ENCODE measurements at regions not wholly inside any gene's neighbourhood (a gene's known extent, or its start where the extent isn't known, plus 50 kb on each side); places are given as distances from the start of the nearest gene placed in this dataset.

DNA sequence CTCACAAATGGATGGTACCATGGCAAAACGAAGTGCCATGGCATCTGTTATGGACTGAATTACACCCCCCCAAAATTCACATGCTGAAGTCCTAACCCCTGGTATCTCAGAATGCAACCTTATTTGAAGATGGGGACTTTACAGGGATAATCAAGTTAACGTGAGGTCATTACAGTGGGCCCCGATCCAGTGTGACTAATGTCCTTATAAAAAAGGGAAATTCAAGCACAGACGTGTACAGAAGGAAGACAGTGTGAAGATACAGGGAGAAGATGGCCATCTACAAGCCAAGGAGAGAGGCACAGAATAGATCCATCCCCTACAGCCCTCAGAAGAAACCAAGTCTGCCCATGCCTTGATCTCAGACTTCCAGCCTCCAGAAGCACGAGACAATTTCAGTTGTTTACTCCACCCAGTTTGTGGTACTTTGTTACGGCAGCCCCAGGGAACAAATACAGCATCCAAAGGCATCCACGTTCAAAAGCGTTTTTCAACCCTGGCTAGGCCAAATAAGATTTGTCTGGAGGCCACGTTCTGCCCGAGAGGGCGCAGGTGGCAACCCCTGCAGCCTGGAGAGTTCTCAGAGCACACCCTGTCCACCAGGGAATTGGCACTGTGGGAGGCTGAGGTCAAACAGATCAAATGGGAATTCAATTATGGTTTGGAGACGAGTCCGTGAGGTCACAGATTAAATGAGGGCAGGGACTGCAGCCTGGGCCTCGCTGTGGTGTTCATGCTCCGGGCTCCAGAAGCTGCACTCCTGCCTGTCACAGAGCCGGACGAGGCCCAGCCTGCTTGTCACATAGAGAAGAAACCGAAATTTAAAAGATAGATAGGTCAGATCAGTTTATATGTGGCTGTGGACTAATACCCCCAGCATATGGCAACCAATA is 494.8 kb downstream of the SHQ1 start:
- WGBS, 2 experiments = 90 to 92% methylated on average over 18 of the region's 18 CpGs
- Histone ChIP-seq H3K4me3 (ENCODE audit: insufficient read depth, low read depth, low read length) (no peak overlapping the region), H3K9me3 (ENCODE audit: control insufficient read depth, low read length) (no peaks in the 10 kb centered on the region), H3K27me3 (ENCODE audit: control insufficient read depth, insufficient read depth, low read length, poor library complexity, severe bottlenecking) (no peaks in the 10 kb centered on the region), H3K4me1 (ENCODE audit: control insufficient read depth, insufficient read depth, low read length) (no peaks in the 10 kb centered on the region), H3K27ac (ENCODE audit: insufficient read depth, low read depth, low read length, poor library complexity, severe bottlenecking) (no peak overlapping the region), H3K36me3 (ENCODE audit: control insufficient read depth, insufficient read depth, low read length) (no peaks in the 10 kb centered on the region)

DNA sequence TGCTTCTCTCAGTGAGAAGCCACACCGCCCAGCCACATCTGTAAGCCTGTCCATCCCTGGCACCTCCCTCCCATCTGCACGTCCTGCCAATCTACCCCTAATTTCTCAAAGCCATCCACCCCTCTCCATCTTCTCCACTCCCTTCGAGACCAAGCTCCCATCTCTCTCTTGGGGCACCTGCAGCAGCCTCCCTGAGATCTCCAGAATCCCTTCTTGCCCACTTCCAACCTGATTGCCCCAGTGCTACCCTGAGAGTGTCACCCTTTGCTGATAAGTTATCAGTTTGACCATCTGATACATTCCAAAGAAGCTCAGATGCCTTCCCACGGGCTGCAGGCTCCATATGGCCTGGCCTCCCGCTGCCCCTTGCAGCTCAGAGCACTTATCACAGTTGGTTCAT is 496.1 kb downstream of the SHQ1 start:
- 92 to 93% methylated on average over 5 of the region's 5 CpGs for WGBS, 2 experiments
- no peak overlapping the region for H3K4me3 ChIP-seq (ENCODE audit: insufficient read depth, low read depth, low read length)
- H3K27me3 ChIP-seq (ENCODE audit: control insufficient read depth, insufficient read depth, low read length, poor library complexity, severe bottlenecking) = no peaks in the 10 kb centered on the region
- H3K4me1 ChIP-seq (ENCODE audit: control insufficient read depth, insufficient read depth, low read length) = no peaks in the 10 kb centered on the region
- H3K27ac ChIP-seq (ENCODE audit: insufficient read depth, low read depth, low read length, poor library complexity, severe bottlenecking) = no peak overlapping the region
- H3K36me3 ChIP-seq (ENCODE audit: control insufficient read depth, insufficient read depth, low read length) = no peaks in the 10 kb centered on the region
- H3K9me3 ChIP-seq (ENCODE audit: control insufficient read depth, low read length) = no peaks in the 10 kb centered on the region

DNA sequence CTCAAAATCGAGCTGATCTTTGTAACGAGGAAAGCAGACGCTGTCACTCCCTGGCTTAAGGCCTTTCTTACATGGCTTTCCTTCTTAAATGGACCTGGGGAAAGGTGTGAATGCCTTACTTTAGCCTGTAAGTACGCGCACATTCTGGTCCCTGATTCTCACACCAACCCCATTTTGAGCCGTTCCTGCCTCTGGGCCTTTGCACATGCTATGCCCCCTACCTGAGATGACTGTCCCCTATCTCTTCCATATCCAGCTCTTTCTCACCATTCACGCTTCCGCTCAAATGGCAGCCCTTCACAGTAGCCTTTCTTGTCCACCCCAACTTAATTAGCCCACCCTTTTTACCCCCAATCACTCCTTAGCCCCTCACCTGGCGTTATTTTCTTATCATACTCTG is 496.7 kb downstream of the SHQ1 start:
- Histone ChIP-seq H3K27me3 (ENCODE audit: control insufficient read depth, insufficient read depth, low read length, poor library complexity, severe bottlenecking) (no peaks in the 10 kb centered on the region), H3K4me3 (ENCODE audit: insufficient read depth, low read depth, low read length) (no peak overlapping the region), H3K36me3 (ENCODE audit: control insufficient read depth, insufficient read depth, low read length) (no peaks in the 10 kb centered on the region), H3K27ac (ENCODE audit: insufficient read depth, low read depth, low read length, poor library complexity, severe bottlenecking) (no peak overlapping the region), H3K4me1 (ENCODE audit: control insufficient read depth, insufficient read depth, low read length) (no peaks in the 10 kb centered on the region), H3K9me3 (ENCODE audit: control insufficient read depth, low read length) (no peaks in the 10 kb centered on the region)
- WGBS, 2 experiments = 95 to 96% methylated on average over 9 of the region's 9 CpGs

DNA sequence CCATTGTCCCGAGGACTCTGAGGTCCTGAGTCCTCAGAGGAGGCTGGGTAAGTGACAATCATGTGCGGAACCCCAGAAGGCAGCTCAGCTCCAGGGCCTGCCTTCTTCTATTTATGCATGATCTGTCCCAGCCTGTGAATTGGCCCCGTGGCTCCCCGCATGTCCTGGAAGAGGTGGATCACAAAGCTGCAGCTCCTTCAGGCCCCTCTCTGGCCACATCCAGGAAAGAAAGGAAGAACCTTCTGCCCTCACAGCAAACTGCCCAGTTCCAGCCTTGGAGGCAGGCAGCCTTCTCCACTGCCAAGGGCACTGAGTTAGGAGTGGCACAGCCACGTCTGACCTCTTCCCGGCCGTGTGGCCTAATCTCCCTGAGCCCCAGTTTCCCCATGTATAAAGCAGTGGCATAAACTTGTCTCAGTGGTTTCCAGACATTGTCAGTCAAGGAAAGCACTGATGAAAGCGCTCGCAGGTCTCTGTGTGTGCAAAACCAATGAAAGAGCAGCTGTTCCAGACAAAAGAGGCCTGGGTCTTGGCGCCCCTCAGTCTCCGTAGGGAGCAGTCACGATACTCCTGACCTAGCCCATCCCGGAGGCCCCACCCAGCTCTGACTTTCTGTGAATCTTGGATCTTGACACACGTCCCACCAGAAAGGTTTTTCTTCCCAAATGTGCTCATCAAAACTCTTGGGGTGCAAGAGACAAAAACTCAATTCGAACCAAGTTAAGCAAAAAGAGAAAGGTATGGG is 497.3 kb downstream of the SHQ1 start:
- H3K27me3 ChIP-seq (ENCODE audit: control insufficient read depth, insufficient read depth, low read length, poor library complexity, severe bottlenecking) = no peaks in the 10 kb centered on the region
- H3K4me3 ChIP-seq (ENCODE audit: insufficient read depth, low read depth, low read length) = no peak overlapping the region
- no peaks in the 10 kb centered on the region for H3K9me3 ChIP-seq (ENCODE audit: control insufficient read depth, low read length)
- no peaks in the 10 kb centered on the region for H3K4me1 ChIP-seq (ENCODE audit: control insufficient read depth, insufficient read depth, low read length)
- H3K36me3 ChIP-seq (ENCODE audit: control insufficient read depth, insufficient read depth, low read length) = no peaks in the 10 kb centered on the region
- no peak overlapping the region for H3K27ac ChIP-seq (ENCODE audit: insufficient read depth, low read depth, low read length, poor library complexity, severe bottlenecking)
- 80% methylated on average over 15 of the region's 15 CpGs for WGBS, 2 experiments

DNA sequence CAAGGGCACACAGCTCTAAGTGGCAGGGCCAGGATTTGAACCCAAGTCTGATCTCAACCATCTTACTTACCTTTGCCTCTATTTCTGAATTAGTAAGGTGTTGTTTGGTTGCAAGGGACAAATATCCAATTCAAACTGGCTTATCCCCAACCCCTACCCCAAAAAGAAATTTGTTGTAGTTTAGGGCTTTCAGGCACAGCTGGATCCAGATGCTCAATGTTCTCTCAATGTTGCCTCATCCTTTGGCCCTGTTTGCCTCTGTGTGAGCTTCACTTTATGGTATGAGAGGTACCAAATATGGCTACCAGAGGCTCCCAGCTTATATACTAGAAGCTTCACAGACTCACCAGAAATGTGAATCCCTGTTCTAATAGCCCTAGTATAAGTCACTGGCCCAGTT is 499.9 kb downstream of the SHQ1 start:
- no peak overlapping the region for H3K27ac ChIP-seq (ENCODE audit: insufficient read depth, low read depth, low read length, poor library complexity, severe bottlenecking)
- no peak overlapping the region for H3K4me3 ChIP-seq (ENCODE audit: insufficient read depth, low read depth, low read length)
- no peaks in the 10 kb centered on the region for H3K27me3 ChIP-seq (ENCODE audit: control insufficient read depth, insufficient read depth, low read length, poor library complexity, severe bottlenecking)
- no peaks in the 10 kb centered on the region for H3K9me3 ChIP-seq (ENCODE audit: control insufficient read depth, low read length)
- H3K36me3 ChIP-seq (ENCODE audit: control insufficient read depth, insufficient read depth, low read length) = no peaks in the 10 kb centered on the region
- H3K4me1 ChIP-seq (ENCODE audit: control insufficient read depth, insufficient read depth, low read length) = no peaks in the 10 kb centered on the region

DNA sequence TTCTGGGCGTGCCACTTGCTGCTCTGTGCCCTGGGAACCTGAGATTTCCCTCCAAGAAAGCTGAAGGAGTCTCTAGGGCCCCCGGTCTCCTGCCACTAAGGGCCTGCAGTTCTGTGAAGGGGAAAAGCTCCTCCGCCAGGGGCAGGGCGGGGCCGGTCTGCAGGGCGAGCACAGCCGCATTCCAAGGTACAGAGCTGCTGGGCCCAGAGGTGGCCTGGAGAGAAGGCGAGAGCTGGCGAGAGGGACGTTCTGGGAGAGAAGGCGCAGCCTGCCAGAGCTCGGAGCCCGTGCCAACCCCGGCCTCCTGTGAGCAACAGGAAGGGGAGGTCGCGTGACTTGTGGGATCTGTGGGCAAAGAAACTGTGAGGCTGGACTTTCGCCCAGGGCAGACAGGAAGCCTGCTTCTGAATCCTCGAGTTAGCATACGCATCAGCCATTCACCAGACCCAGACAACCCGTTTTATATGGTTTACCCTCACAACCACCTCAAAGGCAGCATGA is 500.4 kb downstream of the SHQ1 start:
- no peak overlapping the region for H3K4me3 ChIP-seq (ENCODE audit: insufficient read depth, low read depth, low read length)
- no peaks in the 10 kb centered on the region for H3K27me3 ChIP-seq (ENCODE audit: control insufficient read depth, insufficient read depth, low read length, poor library complexity, severe bottlenecking)
- H3K27ac ChIP-seq (ENCODE audit: insufficient read depth, low read depth, low read length, poor library complexity, severe bottlenecking) = no peak overlapping the region
- H3K9me3 ChIP-seq (ENCODE audit: control insufficient read depth, low read length) = no peaks in the 10 kb centered on the region
- WGBS, 2 experiments = 66 to 72% methylated on average over 20 of the region's 20 CpGs
- H3K4me1 ChIP-seq (ENCODE audit: control insufficient read depth, insufficient read depth, low read length) = no peaks in the 10 kb centered on the region
- no peaks in the 10 kb centered on the region for H3K36me3 ChIP-seq (ENCODE audit: control insufficient read depth, insufficient read depth, low read length)

DNA sequence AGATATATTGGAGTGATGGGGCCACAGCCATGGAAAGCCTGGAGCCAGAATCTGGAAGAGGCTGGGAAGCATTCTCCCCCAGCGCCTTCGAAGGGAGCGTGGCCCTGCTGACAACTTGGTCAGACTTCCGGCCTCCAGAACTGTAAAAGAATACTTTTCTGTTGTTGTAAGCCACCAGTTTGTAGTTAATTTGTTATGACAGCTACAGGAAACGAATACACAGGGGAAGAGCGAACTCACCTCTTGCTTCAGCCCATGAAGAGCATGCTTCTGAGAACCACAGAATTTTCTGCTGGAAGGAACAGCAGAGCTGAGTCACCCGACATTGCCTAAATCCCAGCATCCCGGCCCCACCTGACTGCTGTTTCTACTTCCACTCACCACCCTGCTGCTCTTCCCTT is 501.7 kb downstream of the SHQ1 start:
- no peaks in the 10 kb centered on the region for H3K4me1 ChIP-seq (ENCODE audit: control insufficient read depth, insufficient read depth, low read length)
- H3K27me3 ChIP-seq (ENCODE audit: control insufficient read depth, insufficient read depth, low read length, poor library complexity, severe bottlenecking) = no peaks in the 10 kb centered on the region
- H3K4me3 ChIP-seq (ENCODE audit: insufficient read depth, low read depth, low read length) = no peak overlapping the region
- 90 to 91% methylated on average over 8 of the region's 8 CpGs for WGBS, 2 experiments
- no peaks in the 10 kb centered on the region for H3K36me3 ChIP-seq (ENCODE audit: control insufficient read depth, insufficient read depth, low read length)
- no peak overlapping the region for H3K27ac ChIP-seq (ENCODE audit: insufficient read depth, low read depth, low read length, poor library complexity, severe bottlenecking)
- H3K9me3 ChIP-seq (ENCODE audit: control insufficient read depth, low read length) = no peaks in the 10 kb centered on the region

DNA sequence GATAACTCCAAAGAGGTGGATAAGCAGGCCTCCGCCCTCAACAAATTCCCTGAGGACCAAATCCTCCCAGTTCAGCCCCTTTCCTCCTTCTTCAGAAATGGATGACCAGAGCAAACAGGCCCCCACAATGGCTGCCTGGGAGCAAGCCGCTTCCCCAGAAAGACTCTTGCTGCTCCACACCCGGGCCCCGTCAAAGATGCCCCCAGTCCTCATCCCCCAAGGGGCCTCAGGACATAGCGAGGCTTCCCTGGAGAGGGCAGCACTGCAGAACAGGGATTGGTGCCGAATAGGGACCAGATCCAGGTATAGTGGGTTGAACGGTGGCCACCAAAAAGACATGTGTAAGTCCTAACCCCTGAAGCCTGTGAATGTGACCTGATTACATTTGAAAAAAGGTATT is 502.3 kb downstream of the SHQ1 start:
- H3K36me3 ChIP-seq (ENCODE audit: control insufficient read depth, insufficient read depth, low read length) = no peaks in the 10 kb centered on the region
- no peak overlapping the region for H3K27ac ChIP-seq (ENCODE audit: insufficient read depth, low read depth, low read length, poor library complexity, severe bottlenecking)
- H3K27me3 ChIP-seq (ENCODE audit: control insufficient read depth, insufficient read depth, low read length, poor library complexity, severe bottlenecking) = no peaks in the 10 kb centered on the region
- H3K4me1 ChIP-seq (ENCODE audit: control insufficient read depth, insufficient read depth, low read length) = no peaks in the 10 kb centered on the region
- H3K4me3 ChIP-seq (ENCODE audit: insufficient read depth, low read depth, low read length) = no peak overlapping the region
- H3K9me3 ChIP-seq (ENCODE audit: control insufficient read depth, low read length) = no peaks in the 10 kb centered on the region
- 73 to 75% methylated on average over 7 of the region's 7 CpGs for WGBS, 2 experiments

DNA sequence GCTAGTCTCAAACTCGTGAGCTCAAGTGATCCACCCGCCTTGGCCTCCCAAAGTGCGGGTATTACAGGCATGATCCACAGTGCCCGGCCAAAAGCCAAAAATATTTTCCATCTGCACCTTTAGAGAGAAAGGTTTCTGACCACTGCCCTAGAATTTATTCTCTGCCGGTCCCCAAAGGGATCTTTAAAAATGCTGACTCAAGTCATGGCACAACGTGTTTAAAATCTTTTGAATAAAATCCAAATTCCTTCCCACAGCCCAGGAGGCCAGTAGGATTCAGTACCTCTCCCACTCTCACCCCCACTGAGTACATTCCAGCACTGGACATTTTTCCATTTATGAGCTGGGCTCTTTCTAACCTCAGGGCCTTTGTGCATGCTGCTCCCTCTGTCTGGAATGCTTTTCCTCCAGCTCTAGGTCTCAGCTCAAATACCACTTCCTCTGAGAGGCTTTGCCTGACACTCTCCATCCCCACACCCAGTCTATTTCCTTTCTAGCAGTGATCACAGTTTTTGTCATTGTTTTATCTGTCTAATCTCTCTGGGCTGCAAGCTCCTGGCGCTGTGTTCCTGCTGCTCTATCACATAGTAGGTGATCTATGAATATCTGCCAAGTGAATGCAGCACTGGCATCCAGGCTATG is 502.9 kb downstream of the SHQ1 start:
- Histone ChIP-seq H3K4me3 (ENCODE audit: insufficient read depth, low read depth, low read length) (no peak overlapping the region), H3K9me3 (ENCODE audit: control insufficient read depth, low read length) (no peaks in the 10 kb centered on the region), H3K36me3 (ENCODE audit: control insufficient read depth, insufficient read depth, low read length) (no peaks in the 10 kb centered on the region), H3K27me3 (ENCODE audit: control insufficient read depth, insufficient read depth, low read length, poor library complexity, severe bottlenecking) (no peaks in the 10 kb centered on the region), H3K27ac (ENCODE audit: insufficient read depth, low read depth, low read length, poor library complexity, severe bottlenecking) (no peak overlapping the region), H3K4me1 (ENCODE audit: control insufficient read depth, insufficient read depth, low read length) (no peaks in the 10 kb centered on the region)
- 92 to 95% methylated on average over 7 of the region's 7 CpGs for WGBS, 2 experiments

DNA sequence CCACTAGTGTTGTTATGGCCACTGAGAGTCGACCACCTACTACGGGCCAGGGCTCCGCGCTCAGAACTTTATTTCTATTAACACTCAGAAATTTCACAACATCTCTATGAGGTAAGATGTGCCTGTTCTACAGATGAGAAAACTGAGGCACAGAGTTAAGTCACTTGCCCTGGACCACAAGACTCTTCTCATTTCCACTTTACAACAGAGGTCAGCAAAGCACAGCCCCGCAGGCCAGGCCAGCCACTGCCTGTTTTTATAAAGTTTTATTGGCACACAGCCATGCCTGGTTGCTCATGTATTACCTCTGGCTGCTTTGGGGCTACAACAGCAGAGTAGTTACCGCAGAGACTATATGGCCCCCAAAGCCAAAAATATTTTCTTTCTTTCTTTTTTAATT is 503.6 kb downstream of the SHQ1 start:
- Histone ChIP-seq H3K27me3 (ENCODE audit: control insufficient read depth, insufficient read depth, low read length, poor library complexity, severe bottlenecking) (no peaks in the 10 kb centered on the region), H3K9me3 (ENCODE audit: control insufficient read depth, low read length) (no peaks in the 10 kb centered on the region), H3K27ac (ENCODE audit: insufficient read depth, low read depth, low read length, poor library complexity, severe bottlenecking) (no peak overlapping the region), H3K4me1 (ENCODE audit: control insufficient read depth, insufficient read depth, low read length) (no peaks in the 10 kb centered on the region), H3K4me3 (ENCODE audit: insufficient read depth, low read depth, low read length) (no peak overlapping the region), H3K36me3 (ENCODE audit: control insufficient read depth, insufficient read depth, low read length) (no peaks in the 10 kb centered on the region)
- 72 to 81% methylated on average over 6 of the region's 6 CpGs for WGBS, 2 experiments
